HG02852 (cell line): ENCODE measurements at regions not wholly inside any gene's neighbourhood (a gene's known extent, or its start where the extent isn't known, plus 50 kb on each side); places are given as distances from the start of the nearest gene placed in this dataset.

Experiments
- ATAC-seq: cut with Tn5 transposase; IDR thresholded peaks from one replicate; pipeline ENCODE4 v1.9.1; 2021; ENCODE audit warnings: mild to moderate bottlenecking, moderate library complexity; ENCODE audit not compliant: unreplicated experiment

DNA sequence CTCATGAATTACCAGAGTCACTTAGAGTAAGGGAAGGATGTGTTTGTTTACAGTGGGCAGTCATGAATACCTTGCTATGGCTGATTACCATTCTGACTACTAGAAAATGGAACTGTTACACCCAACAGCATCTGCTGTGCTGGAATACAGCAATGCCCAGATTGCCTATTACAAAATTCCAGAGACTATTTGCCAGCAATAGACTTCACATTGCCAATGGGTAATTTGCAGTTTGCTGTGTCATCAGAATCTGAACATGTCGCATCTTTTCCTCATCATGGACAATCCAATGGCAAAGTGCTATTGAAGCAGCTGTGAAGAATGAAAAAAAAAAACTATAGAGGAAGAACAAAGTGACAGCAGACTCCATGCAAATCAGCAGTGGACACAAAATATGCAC is 356.6 kb downstream of the CXXC4 start:
- ATAC-seq: no peak

DNA sequence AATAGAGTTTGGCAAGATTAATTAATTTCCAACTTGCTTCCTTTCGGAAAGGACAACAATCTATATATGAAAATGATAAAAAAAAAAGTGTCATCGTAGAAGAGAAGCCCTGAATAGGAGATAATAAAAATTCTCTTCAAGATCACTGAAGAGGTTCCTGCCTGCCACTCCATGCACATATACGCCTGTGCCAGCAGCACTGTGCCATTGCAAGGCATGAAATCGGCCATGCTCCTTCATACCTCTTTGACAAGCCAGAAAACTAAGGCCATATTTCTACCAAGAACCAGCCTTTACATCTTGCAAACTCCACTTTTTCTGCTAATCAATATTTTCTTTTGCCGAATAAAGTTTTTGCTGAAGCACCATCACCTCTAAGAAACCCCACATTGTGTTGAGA is 365.5 kb downstream of the CXXC4 start:
- ATAC-seq: no peak

DNA sequence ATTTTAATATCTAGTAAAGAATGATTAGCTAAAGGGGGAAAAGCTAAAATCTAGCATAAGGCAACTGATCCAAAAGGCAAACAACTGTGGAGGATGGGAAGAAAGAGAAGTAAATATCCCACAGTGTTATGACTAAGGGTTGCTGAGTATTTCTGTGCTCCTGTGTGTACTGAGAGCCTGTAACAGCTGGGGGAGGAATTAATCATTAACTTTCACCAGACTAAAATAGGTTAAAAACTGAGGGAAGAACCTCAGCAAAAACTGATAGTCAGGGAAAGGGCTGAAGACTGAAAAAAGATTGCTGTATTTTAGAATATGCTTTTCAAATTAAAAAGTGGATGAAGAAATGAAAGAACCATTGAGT is 365.9 kb downstream of the CXXC4 start:
- no peak for ATAC-seq

DNA sequence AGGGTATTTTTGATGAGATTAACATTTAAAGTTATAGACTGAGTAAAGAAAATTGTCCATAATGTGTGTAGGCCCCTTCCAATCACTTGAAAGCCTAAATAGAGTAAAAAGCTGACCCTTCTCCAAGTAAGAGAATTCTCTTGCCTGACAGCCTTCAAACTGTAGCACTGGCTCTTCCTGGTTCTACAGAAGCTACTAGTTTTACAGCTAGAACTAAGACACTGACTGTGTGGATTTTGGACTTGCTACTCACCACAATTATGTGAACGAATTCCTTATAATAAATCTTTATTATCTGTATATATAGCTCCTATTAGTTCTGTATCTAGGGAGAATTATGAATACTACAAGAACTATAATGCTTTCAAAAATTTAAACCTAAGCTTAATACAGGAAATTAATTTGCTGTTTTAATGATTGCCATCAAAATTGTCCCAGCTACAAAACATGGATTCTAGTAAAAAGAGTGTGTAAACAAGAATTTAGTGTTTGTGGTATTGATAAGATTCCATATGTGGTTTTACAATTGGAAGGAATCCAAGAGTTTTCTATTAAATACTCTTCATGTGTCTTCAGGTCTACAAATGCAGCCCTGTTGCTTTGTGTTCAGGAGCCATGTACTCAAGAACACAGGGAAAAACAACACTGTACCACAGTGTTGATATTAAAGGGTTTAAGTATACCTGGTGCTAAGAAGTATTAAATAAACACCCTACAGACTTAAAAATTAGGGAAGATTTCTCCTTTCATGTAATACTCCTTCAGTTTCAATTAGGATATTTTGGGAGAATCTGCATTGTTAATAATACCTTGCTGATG is 366.5 kb downstream of the CXXC4 start:
- no peak for ATAC-seq

DNA sequence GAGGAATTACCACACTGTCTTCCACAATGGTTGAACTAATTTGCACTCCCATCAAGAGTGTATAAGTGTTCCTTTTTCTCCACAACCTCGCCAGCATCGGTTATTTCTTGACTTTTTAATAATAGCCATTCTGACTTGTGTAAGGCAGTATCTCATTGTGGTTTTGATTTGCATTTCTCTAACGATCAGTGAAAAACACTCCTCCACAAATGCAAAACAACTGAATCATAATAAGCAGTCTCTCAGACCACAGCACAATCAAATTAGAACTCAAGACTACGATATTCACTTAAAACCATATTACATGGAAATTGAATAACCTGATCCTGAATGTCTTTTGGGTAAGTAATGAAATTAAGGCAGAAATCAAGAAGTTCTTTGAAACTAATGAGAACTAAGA is 371.7 kb downstream of the CXXC4 start:
- no peak for ATAC-seq

DNA sequence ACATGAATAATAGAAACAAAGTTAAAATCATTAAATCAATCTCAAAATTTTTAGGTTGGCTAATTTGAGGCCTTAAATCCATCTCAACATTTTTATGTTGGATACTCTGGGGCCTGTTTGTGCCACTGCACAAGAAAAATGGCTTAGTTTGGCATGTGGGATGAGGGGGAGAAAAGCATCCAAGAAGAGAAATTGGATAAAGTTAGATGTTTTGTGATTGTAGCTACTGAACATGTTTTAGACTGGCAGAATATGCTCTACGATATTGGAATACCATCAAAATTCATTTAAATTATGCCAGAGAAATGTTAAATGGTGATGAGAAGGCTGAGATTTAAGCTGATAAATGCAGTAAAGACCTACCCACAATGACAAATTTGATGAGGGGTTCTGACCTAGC is 376.9 kb downstream of the CXXC4 start:
- no peak for ATAC-seq

DNA sequence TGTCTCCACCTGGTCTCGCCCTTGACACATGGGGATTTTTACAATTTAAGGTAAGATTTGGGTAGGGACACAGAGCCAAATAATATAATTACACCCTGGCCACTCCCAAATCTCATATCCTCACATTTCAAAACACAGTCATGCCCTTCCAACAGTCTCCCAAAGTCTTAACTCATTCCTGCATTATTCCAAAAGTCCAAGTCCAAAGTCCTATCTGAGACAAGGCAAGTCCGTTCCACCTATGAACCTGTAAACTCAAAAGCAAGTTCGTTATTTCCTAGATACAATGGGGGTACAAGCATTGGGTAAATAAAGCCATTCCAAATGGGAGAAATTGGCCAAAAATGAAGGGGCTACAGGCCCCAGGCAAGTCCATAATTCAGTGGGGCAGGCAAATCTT is 380.8 kb downstream of the CXXC4 start:
- ATAC-seq: no peak

DNA sequence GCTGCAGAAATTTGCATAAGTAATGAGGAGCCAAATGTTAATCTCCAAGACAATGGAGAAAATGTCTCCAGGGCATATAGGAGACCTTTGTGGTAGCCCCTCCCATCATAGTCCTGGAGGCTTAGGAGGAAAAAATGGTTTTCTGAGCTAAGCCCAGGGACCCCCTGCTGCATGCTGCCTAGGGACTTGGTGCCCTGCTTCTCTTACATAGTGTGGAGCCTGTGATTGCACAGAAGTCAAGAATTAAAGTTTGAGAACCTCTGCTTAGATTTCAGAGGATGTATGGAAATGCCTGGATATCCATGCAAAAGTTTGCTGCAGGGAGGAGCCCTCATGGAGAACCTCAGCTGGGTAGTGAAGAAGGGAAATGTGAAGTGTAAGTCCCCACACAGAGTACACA is 379.4 kb upstream of the TACR3 start:
- no peak for ATAC-seq

DNA sequence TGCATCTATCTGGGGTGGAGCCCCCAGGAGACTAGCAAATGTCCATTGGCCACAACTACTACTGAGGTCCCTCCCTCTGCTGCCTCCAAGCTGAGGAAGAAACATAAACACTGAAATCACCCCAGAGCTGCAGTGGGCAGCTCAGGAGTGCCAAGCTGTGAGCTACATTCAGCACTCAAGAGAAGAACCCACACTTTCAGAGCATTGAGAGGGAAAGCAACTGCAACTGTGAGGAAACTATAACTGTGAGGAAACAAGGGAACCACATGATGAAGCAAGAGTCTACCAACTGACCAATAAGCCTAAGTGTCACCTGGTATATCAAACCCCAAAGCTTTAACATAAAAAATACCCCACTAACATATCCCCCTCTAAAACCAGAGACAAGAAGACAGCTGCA is 373.5 kb upstream of the TACR3 start:
- no peak for ATAC-seq

DNA sequence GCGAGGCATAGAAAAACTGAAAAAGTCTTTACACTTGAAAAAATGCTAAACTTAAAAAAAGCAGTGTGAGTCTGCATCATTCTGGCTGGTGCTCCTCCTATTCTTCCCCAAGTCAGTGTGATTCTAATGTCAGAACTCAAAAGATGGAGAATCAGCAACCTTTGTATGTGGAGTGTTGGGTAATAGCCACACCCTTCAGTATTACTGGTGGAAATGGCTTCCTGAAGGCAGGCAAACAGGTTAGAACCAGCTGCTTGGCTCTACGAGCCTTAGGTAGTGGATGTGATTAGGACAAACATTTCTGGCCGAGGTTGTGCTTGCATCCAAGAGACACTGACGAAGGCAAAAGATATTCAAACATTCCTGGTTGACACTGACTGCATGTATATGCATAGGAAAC is 353.4 kb upstream of the TACR3 start:
- no peak for ATAC-seq

DNA sequence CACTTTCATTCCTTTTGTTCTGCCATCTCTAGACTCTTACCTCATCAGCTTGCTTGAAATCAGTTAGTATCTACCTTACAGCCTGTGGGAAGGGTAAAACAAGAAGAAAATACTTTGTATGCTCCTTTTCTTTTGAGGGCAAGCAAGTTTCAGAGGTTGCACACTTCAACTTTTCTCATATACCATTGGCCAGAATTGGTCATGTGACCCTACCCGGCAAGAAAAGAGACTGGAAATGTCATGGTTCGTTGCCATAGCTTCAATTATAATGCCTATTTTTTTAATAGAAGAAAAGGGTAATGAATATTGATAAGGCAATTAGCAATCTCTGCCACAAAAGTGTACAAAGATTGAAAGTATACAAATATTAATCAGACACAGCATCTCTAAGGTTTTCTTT is 346.7 kb upstream of the TACR3 start:
- no peak for ATAC-seq

DNA sequence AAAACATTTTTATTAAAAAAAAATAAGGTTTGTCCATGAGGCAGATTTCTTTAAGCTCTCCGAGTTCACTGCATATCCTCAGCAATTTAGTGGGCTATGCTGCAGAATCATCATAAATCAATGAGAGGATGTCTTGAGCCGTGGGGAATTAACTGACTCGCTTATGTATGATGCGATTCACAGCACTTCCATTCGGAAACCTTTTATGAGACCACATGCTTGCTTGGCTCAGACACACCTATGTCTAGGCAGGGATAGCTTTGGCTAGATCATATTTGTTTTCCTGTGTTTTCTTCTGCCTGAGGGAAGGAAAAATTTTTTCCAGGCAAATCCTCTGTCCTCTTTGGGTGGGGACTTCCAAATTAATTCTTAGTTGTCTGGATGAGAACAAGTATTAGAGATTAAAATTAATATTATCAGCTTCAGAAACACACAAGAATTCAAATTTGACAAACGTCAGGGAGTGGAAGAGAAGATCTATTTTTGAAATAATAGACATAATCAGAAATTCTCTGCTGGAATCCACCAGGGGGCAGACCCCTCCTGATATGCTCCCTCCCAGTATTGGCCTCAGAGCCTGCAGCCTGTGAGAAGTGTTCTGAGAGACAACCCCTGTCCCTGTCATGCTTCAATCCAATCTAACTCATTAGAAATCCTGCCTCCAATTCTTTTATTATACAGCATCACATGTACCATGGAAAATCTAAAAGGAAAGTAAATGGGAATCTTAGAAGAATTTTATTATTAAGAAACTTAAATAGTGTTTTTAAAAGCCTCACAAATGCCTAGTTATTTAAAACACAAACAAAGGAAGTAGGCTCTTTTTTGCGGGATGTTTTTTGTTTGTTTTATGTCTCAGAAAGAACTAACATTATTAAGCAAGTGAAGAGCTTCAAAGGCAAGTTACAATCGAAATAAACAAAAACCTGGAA is 345.1 kb upstream of the TACR3 start:
- peak; percentile 88 for ATAC-seq

DNA sequence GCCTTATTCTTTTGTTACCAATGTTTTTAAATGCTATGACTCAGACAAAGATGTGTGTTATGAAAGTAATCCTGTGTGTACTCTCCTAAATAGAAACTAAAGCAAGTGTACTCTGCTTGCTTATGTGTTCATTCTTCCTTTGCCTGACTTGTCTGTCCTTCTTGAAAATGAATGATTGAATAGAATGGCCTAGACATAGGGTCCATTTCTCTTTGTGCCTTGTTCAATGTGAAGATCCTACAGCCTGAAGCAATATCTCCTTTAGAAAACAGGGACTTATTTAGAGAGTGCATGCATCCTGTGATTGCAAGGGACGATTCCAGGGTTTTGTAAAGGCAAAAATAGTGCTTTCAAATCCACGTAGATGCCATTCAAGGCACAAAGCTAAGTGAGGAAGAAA is 343.6 kb upstream of the TACR3 start:
- ATAC-seq: no peak

DNA sequence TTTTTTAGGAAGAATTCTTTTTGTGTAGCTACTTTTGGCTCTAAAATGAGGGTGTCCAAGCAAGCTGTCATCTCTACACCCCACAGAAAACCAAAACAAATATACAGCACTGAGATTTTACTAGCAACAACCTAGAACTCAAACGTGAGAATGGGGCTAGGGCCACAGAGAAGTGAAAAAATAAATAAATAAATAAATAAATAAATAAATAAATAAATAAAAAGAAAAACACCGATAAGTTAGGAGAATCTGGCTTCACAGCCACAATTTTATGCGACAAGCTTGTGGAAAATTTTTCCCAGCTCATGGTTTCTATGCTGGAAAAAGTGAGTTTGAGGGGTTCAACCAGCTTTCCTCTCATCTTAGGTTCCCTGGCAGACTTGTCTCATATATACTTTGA is 324.6 kb upstream of the TACR3 start:
- ATAC-seq: no peak

DNA sequence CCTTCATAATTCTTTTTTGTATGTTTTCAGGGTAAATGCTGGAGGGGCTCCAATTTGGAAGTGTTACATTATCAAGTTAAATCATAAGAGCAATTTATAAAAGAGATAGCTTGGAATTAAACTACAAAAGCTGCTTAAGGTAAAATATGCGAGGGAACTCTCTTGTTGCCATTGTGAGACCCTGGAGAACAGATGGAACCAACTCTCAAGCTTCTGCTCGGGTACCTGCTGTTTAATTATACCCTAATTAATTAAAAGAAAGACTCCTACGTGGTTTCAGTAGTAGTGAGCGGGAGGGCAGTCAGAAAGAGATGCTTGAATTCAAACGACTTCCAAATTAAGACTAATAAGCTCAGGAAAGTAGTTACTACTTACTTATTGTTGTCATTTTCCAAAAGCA is 313.1 kb upstream of the TACR3 start:
- ATAC-seq: no peak

DNA sequence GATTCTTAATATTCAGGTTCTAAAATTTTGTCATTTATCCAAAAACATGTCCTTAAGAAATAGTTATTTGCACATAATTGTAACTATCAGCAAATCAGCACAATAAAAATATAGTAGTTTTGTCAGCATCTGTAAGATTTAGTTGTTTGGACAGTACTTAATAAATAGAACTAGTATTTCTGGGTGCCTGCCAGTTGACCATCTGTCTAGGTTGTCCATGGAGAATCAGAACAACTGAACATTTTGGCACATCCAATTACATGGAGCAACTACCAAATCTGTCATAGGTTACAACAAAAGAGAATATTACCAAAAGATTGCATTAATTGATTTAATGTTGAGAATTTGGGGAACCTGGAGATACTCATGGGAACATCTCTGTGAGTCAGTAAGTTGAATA is 305.5 kb upstream of the TACR3 start:
- no peak for ATAC-seq

DNA sequence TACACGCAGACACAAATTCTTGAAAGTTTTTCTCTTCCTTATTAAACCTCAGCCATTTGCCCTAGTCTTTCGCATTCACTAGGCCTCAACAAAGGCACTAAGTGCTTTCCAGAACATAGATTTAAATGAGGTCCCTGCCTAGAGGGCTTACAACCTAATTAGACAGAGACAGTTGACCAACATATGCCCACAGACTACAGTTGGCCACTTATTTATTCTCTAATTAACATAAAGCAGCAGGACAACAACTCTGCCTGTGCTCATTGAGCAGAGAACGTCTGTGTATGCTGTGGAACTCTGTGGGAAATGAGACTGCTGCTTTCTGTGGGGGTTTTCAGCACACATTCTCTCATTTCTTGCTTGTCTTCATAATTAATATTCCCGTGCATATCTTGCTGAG is 303.0 kb upstream of the TACR3 start:
- no peak for ATAC-seq

DNA sequence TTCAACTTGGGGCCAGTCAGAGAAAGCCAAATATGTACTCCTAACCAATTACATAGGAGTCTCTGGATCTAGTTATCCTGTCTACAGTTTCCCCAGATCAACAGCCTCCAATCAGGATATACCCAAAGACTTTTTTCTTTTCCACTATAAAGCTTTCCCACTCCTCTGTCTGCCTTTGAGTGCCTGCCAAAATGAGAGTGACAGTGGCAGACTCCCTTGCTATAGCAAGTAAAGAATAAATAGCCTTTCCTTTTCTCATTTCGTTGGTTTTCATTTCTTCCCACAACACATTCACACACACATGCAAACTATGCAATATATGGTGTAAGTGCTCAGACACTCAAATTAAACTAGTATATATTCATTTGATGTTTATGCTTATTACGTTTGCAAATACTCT is 302.4 kb upstream of the TACR3 start:
- no peak for ATAC-seq

DNA sequence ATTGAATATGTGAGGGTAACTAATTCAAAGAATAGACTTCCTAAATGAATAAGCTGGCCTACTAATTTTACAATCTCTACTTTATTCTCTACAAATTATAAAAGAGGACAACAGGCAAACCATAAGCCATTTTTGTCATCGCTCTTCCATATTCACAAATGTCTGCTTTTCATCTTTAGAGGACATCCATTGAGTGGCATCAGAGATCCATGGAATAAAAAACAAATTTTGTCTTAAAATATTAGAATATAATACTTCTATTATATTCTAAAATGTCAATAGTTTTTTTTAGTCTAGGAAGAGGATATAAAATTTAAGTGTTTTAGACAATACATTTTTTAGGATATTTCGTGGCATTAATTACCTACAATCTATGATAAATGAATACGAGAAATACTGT is 300.9 kb upstream of the TACR3 start:
- no peak for ATAC-seq

DNA sequence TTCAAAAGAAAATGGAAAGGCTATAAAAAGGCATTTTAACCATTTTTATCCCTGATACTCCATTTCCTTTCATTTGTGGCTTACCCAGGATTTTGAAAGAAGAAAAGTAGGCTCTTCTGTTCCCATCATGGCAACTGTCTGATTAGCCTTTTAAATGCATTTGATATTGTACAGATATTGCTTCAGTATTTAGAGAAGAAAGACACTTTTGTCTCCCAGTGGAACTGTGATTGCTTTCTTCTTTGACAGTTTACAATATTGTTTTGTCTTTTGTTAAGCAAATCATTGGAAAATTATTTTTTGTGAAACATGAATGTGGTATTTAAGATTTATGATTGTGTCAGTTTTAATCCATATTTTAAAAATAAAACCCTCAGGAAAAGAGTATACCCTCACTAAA is 297.4 kb upstream of the TACR3 start:
- no peak for ATAC-seq

DNA sequence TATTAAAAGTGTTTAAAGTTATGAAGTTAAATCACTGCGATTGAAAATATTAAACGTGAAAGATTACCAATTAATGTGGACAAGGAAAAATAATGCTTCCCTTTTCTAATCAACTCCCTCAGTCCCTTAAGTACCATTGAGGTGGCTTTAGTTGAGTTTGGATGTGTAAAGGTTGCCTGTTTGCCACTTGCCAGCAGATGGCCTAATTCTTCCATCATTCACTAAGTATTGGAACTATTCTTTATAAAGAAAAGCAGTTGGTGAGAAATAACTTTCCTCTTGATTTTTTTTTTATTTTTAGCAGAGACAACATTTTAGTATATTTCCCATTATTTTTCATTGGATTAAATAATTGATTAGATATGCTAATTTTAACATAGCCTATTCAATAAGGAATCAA is 295.9 kb upstream of the TACR3 start:
- ATAC-seq: no peak

DNA sequence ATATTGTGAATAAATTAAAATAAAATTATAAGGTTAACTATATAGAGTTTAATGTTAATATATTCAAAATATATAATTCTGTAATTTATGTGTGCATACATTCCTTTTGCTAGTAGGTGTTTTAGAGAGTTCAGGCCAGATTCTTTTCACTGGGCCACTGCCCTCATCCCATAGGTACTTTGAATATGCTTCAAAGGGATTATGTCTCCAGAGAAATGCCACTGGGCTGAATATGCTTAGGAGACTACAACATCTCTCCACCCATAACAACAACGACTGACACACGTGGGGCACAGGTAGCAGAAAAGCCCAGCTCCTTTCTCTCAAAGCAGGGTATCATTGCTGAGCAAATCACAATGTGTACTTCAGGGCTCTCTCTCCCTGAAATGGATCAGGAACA is 290.9 kb upstream of the TACR3 start:
- no peak for ATAC-seq
